ENCODE measurements at regions not wholly inside any gene's neighbourhood (a gene's known extent, or its start where the extent isn't known, plus 50 kb on each side); places are given as distances from the start of the nearest gene placed in this dataset.

- no peak for TF ChIP-seq KAT7 (CRISPR knock-in tag; IDR thresholded peaks at IDR 0.05; ENCODE audit: borderline replicate concordance)
- TF ChIP-seq JUN (CRISPR knock-in tag; IDR thresholded peaks at IDR 0.05) = no peak
- TF ChIP-seq CBFB (CRISPR knock-in tag; IDR thresholded peaks at IDR 0.05; ENCODE audit: low read depth) = no peak
- no peak for TF ChIP-seq MLX (CRISPR knock-in tag; IDR thresholded peaks at IDR 0.05)
- no peak for TF ChIP-seq ATF3 (CRISPR knock-in tag; conservative IDR thresholded peaks at IDR 0.05)
- TF ChIP-seq ATF2 (CRISPR knock-in tag; IDR thresholded peaks at IDR 0.05; ENCODE audit: borderline replicate concordance, low read depth) = no peak
- no peak for TF ChIP-seq ZNF671 (CRISPR knock-in tag; IDR thresholded peaks at IDR 0.05)
- no peak for TF ChIP-seq PRDM15 (CRISPR knock-in tag; IDR thresholded peaks at IDR 0.05)
- no peak for TF ChIP-seq GRHL2 (CRISPR knock-in tag; IDR thresholded peaks at IDR 0.05; ENCODE audit: insufficient replicate concordance, severe bottlenecking)
Measured at GRCh38 chr21:28215214-28215954, 777.3 kb downstream of the LTN1 start (continued).

GRCh38 chr21:28214786-28215185 is 777.9 kb downstream of the LTN1 start:
- Mint-ChIP-seq H3K27me3 (ENCODE audit: low read depth) (no peaks in the 10 kb centered on the region), H3K4me1 (peaks cover 2% of the 10 kb centered on the region; the same call in 1 of the 2 replicates), H3K9me3 (peaks cover 12% of the 10 kb centered on the region), H3K27ac (no peak overlapping the region), H3K4me3 (no peak overlapping the region), H3K36me3 (0 out of 2 replicates have a peak, but pooled peaks cover 1% of the 10 kb centered on the region)
- ChIA-PET CTCF (no interaction called here), POLR2A (no interaction called here)
- ATAC-seq (no peak), DNase-seq (ENCODE audit: low spot score) (no peak)
- TF ChIP-seq ZNF232 (CRISPR knock-in tag; IDR thresholded peaks at IDR 0.05) = no peak
- no peak for TF ChIP-seq ZNF219 (CRISPR knock-in tag; IDR thresholded peaks at IDR 0.05; ENCODE audit: borderline replicate concordance)
- no peak for TF ChIP-seq ZNF138 (CRISPR knock-in tag; conservative IDR thresholded peaks at IDR 0.05)
- TF ChIP-seq NR1H2 (CRISPR knock-in tag; IDR thresholded peaks at IDR 0.05) = no peak
- TF ChIP-seq ERG (CRISPR knock-in tag; IDR thresholded peaks at IDR 0.05) = no peak
- no peak for TF ChIP-seq E2F4 (CRISPR knock-in tag; IDR thresholded peaks at IDR 0.05; ENCODE audit: borderline replicate concordance, low read depth)
- no peak for TF ChIP-seq ZNF425 (CRISPR knock-in tag; conservative IDR thresholded peaks at IDR 0.05)
- TF ChIP-seq PREB (CRISPR knock-in tag; IDR thresholded peaks at IDR 0.05; ENCODE audit: borderline replicate concordance) = no peak
- TF ChIP-seq CTCF (IDR thresholded peaks at IDR 0.05) = no peak
- no peak for TF ChIP-seq RELA (CRISPR knock-in tag; IDR thresholded peaks at IDR 0.05; ENCODE audit: borderline replicate concordance)
- TF ChIP-seq CREB1 (CRISPR knock-in tag; IDR thresholded peaks at IDR 0.05) = no peak
- no peak for TF ChIP-seq NFE2L1 (CRISPR knock-in tag; IDR thresholded peaks at IDR 0.05)
- no peak for TF ChIP-seq FOXP1 (CRISPR knock-in tag; IDR thresholded peaks at IDR 0.05; ENCODE audit: borderline replicate concordance)
